GM19395 (cell line): ENCODE measurements at regions not wholly inside any gene's neighbourhood (a gene's known extent, or its start where the extent isn't known, plus 50 kb on each side); places are given as distances from the start of the nearest gene placed in this dataset.

Experiments used
- ATAC-seq: cut with Tn5 transposase; IDR thresholded peaks from one replicate; pipeline ENCODE4 v1.9.1; 2021; ENCODE audit warnings: mild to moderate bottlenecking, moderate library complexity; ENCODE audit not compliant: unreplicated experiment

DNA sequence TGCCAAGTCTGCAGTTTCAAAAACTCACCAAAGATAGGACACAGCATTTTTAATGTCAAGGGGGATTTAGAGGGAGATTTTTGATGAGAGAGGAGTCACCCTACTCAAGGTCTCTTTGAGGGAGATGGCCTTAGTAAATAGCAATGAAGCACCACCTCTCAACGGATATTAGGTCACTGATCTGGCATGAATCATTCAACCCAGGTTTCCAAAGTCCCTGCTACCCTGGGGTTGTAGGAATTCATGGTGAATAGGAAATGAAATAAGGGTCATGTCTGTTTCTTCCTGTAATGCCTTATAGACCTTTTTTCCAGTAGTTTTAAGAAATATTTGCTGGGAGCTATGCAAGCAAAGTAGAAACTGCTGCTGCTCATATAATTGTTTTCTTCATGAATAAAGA is 2154.9 kb downstream of the LRRC4C start:
- ATAC-seq: no peak

GRCh38 chr11:39294648-39295047 is 2164.8 kb downstream of the LRRC4C start:
- ATAC-seq: no peak

- no peak for ATAC-seq
Observed at GRCh38 chr11:39288011-39288410, 2171.4 kb downstream of the LRRC4C start.

GRCh38 chr11:39268176-39268690 is 2191.2 kb downstream of the LRRC4C start:
- no peak for ATAC-seq

DNA sequence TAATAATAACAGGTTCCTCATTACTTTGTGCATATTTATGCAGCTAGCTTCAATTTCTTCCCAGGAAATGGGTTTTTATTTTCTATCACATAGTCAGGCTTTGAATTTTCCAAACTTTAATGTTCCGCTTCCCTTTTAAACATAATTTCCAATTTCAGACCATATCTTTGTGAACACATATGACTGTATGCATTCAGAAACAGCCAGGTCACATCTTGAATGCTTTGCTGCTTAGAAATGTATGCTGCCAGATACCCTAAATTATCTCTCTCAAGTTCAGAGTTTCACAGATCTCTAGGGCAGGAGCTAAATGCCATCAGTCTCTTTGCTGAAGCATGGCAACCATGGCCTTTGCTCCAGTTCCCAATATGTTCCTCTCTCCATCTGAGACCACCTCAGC is 2203.8 kb downstream of the LRRC4C start:
- ATAC-seq: no peak

- no peak for ATAC-seq
Observed at GRCh38 chr11:39249566-39250365, 2209.7 kb downstream of the LRRC4C start.

DNA sequence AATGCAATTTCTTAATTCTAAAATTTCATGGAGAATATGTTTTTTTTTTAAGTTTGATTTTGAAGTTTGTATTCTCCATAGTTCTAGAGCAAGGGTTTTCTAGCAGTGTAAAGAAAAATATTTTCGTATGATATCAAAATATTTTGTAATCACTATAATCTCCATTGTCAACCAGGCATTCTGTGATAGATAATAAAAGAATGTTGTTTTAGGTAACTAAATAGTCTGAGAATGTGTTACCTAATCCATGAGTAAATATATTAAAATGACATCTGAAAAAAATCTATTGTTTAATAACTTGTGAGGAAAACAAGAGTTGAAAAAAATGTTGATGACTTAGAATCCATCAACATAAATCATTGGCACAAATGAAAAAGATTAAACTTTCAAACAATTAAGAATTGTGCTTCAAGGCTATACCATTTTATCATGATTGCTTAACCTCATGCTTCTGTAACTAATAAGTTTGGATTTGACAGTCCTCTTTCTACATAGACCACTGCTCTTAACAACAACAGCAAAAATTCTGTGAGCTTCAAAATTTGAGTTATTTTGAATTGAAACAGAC is 2211.8 kb downstream of the LRRC4C start:
- no peak for ATAC-seq

DNA sequence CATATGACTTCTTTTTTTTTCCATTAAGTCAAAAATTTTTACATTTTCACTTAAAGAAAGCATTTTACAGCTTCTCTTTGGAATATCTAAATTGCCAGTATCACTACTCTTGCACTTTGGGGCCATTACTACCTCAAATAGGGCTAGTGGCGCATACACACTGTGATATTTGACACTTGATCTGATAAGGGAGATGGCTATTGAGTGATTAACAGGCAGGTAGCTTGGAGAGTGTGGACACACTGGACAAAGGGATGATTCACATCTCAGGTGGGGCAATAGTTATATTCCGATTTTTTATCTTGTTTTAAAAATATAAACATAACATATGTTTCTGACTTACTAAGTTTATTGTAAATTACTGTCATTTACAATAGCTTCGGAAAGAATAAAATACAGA is 2219.9 kb downstream of the LRRC4C start:
- no peak for ATAC-seq

DNA sequence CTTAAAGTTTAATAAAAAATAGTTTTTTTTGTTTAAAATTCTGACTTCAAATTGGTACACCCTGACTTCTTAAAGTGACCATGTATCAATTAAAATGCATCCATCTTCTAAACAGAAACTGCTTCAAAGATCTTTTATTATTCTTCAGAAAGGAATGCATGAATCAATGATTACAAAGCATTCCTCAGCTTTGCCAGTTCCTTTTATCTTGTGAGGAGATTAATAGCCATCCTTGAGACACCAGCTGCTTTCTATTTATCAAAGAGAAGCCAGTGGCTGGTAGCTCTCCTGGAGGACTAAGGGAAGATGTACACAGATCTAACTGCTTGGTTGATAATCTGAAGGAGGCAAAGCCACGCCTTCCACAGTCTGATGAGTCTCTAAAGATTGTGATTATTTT is 2222.5 kb downstream of the LRRC4C start:
- ATAC-seq: no peak

DNA sequence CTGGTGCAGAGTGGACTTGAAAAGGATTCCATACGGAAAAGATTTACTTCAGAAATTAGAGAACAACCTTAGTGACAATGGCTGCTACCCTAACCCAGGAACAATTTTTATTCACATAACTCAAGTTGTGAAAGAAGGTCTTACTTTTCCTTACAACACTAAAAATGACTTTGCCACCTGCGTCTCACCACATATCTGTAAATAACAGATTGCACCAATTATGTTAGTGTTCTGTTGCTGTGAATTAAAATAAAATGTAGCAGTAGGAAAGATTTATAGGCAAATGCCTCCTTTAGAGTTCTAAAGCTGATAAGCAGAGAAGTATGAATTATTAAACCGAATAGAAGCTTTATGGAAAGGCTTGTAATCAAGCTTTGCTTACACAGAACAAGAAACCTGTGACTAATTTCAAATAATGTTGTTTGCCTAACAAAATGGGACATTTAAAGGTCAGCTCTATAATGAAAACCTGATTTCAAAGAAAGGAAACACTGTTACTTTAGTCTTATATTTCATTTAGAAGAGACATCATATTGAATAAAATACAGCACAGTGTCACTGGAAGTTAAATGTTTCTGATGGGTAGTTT is 2237.8 kb downstream of the LRRC4C start:
- ATAC-seq: no peak

- ATAC-seq: no peak
Observed at GRCh38 chr11:39220501-39221230, 2238.8 kb downstream of the LRRC4C start.

DNA sequence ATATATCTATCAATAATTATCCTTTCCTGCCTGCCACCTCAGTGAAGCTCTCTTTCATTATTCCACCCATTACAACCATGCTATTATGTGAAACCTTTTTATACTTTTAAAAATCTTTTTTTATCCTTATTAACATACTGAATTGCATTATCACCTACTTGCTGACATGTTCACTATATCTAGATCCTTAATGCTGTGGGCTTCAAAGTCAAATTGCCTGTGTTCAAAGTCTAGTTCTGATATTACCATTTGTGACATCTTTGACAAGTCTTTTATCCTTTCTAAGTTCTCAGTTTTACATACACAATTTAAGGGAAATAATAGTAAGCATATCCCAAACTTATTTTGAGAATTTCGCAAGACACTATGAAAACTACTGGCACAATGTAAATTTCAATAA is 2239.4 kb downstream of the LRRC4C start:
- no peak for ATAC-seq

GRCh38 chr11:39209981-39210380 is 2249.5 kb downstream of the LRRC4C start:
- ATAC-seq: no peak

DNA sequence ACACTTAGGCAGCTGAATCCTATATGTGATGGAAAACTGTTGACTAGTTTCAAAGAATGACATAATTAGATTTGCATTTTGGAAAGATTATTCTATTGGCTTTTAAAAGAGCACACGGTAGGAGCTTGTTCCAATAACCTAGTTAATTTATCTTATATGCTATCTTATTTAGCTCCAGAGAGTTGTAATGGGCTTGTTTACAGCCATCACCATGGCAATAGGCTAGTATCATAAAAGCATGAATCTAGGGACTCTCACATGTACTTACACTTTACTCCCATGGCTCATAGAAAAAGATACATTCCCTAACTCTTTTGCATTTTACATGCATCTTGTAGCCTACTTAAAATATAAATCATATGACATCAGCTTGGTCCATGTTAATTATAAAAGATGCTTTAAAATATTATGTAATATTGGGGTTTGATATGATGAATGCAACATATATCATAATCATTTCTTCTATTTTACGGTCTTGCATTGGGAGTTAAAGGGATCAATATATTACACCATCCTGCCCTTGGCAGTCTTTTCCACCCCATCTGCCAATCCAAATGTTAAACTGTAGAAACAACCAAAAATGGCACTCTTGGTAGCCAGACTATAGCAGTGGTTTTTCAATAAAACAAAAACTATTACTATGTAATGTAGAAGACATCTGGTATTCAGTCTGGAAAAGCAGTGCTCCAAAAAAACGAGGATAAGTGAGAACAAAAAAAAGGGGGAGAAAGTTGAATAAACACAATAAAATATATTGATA is 2254.0 kb downstream of the LRRC4C start:
- ATAC-seq: no peak

- no peak for ATAC-seq
Observed at GRCh38 chr11:39192671-39193070, 2266.8 kb downstream of the LRRC4C start.

GRCh38 chr11:39190751-39191150 is 2268.7 kb downstream of the LRRC4C start:
- no peak for ATAC-seq

DNA sequence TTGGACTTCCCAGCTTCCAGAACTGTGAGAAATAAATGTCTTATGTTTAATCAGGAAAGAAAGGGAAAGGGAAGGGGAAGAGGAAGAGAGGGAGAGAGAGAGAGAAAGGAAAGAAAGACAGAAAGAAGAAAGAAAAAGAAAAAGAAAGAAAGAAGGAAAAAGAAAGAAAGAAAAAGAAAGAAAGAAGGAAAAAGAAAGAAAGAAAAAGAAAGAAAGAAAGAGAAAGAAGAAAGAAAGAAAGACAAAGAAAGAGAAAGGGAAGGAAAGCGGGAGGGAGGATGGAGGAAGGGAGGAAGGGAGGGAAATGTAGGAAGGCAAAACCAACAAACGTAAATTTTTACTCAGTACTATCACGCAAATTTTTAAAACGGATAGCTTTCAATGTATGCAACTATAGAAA is 2281.8 kb downstream of the LRRC4C start:
- no peak for ATAC-seq

DNA sequence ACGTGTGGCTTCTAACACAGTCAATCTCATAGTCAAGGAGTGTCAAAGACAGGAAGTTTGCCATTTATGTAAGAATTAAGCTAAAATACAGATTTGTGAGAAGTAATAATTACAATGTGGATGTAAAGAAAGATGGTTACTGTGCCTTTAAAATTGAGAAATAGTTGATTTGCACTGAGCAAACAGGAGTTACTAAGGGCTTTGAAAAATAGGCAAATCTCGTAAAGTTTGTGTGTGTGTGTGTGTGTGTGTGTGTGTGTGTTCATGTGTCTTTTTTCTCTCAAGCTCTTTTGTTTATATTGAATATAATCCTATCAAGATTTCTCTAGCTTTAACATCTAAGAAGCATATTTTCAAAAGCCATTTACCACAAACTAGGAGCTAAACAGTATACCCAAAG is 2284.5 kb downstream of the LRRC4C start:
- ATAC-seq: no peak

GRCh38 chr11:39174196-39174595 is 2285.3 kb downstream of the LRRC4C start:
- no peak for ATAC-seq

- ATAC-seq: no peak
Observed at GRCh38 chr11:39165021-39165420, 2294.4 kb downstream of the LRRC4C start.

- no peak for ATAC-seq
Observed at GRCh38 chr11:39149214-39149613, 2310.2 kb downstream of the LRRC4C start.
